Smooth muscle cell (in vitro differentiated cells): ENCODE measurements at regions not wholly inside any gene's neighbourhood (a gene's known extent, or its start where the extent isn't known, plus 50 kb on each side); places are given as distances from the start of the nearest gene placed in this dataset.

Experiments used
- DNase-seq: peaks from one replicate; lab custom pipeline; 2025; ENCODE audit not compliant: unreplicated experiment; lab: John Stamatoyannopoulos, UW
- H2AFZ ChIP-seq: fragments of 200-600 bp; sonication (generic); 2 replicates; pipeline ENCODE4 v1.6.0; 2016; ENCODE audit warnings: antibody characterized with exemption, low read depth, mild to moderate bottlenecking
- H3F3A ChIP-seq: fragments of 200-600 bp; sonication (generic); 2 replicates; pipeline ENCODE4 v1.6.0; 2017; ENCODE audit warnings: antibody characterized with exemption, low read depth
- H3K27ac ChIP-seq: fragments of 200-600 bp; sonication (generic); 2 replicates; pipeline ENCODE4 v1.5.1; 2016; ENCODE audit warnings: low read depth, mild to moderate bottlenecking
- H3K27me3 ChIP-seq: fragments of 200-600 bp; sonication (generic); 2 replicates; pipeline ENCODE4 v1.6.1; 2016; ENCODE audit warnings: low read depth, mild to moderate bottlenecking
- H3K36me3 ChIP-seq: fragments of 200-600 bp; sonication (generic); 2 replicates; pipeline ENCODE4 v1.5.1; 2016; ENCODE audit warnings: low read depth
- H3K4me1 ChIP-seq: fragments of 200-600 bp; sonication (generic); 2 replicates; pipeline ENCODE4 v1.5.1; 2016; ENCODE audit warnings: low read depth
- H3K4me2 ChIP-seq: fragments of 200-600 bp; sonication (generic); 2 replicates; pipeline ENCODE4 v1.6.0; 2016; ENCODE audit warnings: mild to moderate bottlenecking
- H3K4me3 ChIP-seq: fragments of 200-600 bp; sonication (generic); 2 replicates; pipeline ENCODE4 v1.5.1; 2016; ENCODE audit warnings: mild to moderate bottlenecking
- H3K79me2 ChIP-seq: fragments of 200-600 bp; sonication (generic); 2 replicates; pipeline ENCODE4 v1.6.0; 2016; ENCODE audit warnings: low read depth, mild to moderate bottlenecking
- H3K9ac ChIP-seq: fragments of 200-600 bp; sonication (generic); 2 replicates; pipeline ENCODE4 v1.6.0; 2016; ENCODE audit warnings: low read depth
- H3K9me3 ChIP-seq: fragments of 200-600 bp; sonication (generic); replicated peaks from 2 replicates; pipeline ENCODE4 v1.5.1; 2016; ENCODE audit warnings: low read depth
- H4K20me1 ChIP-seq: fragments of 200-600 bp; sonication (generic); 2 replicates; pipeline ENCODE4 v1.6.0; 2016; ENCODE audit warnings: low read depth
- CTCF ChIP-seq: fragments of 200-600 bp; sonication (generic); IDR thresholded peaks from 2 replicates; pipeline ENCODE4 v1.5.1; 2017; ENCODE audit warnings: borderline replicate concordance, mild to moderate bottlenecking, antibody characterized with exemption; ENCODE audit not compliant: insufficient read depth, poor library complexity, severe bottlenecking
- WGBS: methylation state at CpG from one replicate; pipeline ENCODE4 v1.1.7; 2016; ENCODE audit warnings: low lambda C conversion rate; 5-methylcytosine and 5-hydroxymethylcytosine counted together

GRCh38 chr11:130652671-130653335 is 204.4 kb downstream of the ADAMTS15 start:
- no peak for DNase-seq
- Histone ChIP-seq H3K79me2 (no peaks in the 10 kb centered on the region), H3K27me3 (no peaks in the 10 kb centered on the region), H3K4me3 (no peak overlapping the region), H3K9ac (no peak overlapping the region), H3K9me3 (no peaks in the 10 kb centered on the region), H3F3A (no peaks in the 10 kb centered on the region), H3K27ac (peak overlapping the region; percentile 23), H4K20me1 (no peaks in the 10 kb centered on the region), H2AFZ (no peak overlapping the region), H3K4me2 (no peak overlapping the region), H3K4me1 (no peaks in the 10 kb centered on the region), H3K36me3 (no peaks in the 10 kb centered on the region)
- no peak for TF ChIP-seq CTCF
- 70% methylated on average over 3 of the region's 3 CpGs for WGBS

- no peak for DNase-seq
- no peak for TF ChIP-seq CTCF
- H2AFZ ChIP-seq, result no peak overlapping the region
- H3K79me2 ChIP-seq, result no peaks in the 10 kb centered on the region
- no peaks in the 10 kb centered on the region for H3K9me3 ChIP-seq
- no peaks in the 10 kb centered on the region for H3K4me1 ChIP-seq
- 61% methylated on average over 5 of the region's 5 CpGs for WGBS
- H3K4me3 ChIP-seq, result no peak overlapping the region
- H3K27ac ChIP-seq, result no peak overlapping the region
- no peaks in the 10 kb centered on the region for H3F3A ChIP-seq
- no peak overlapping the region for H3K4me2 ChIP-seq
- no peak overlapping the region for H3K9ac ChIP-seq
- H3K27me3 ChIP-seq, result no peaks in the 10 kb centered on the region
- no peaks in the 10 kb centered on the region for H3K36me3 ChIP-seq
- no peaks in the 10 kb centered on the region for H4K20me1 ChIP-seq
Observed at GRCh38 chr11:130653838-130654636, 205.6 kb downstream of the ADAMTS15 start.

GRCh38 chr11:130655300-130655699 is 206.9 kb downstream of the ADAMTS15 start:
- Histone ChIP-seq H4K20me1 (no peaks in the 10 kb centered on the region), H3K4me2 (no peak overlapping the region), H2AFZ (no peak overlapping the region), H3K4me3 (no peak overlapping the region), H3K9me3 (no peaks in the 10 kb centered on the region), H3K27ac (no peak overlapping the region), H3K36me3 (no peaks in the 10 kb centered on the region), H3K79me2 (no peaks in the 10 kb centered on the region), H3F3A (no peaks in the 10 kb centered on the region), H3K9ac (no peak overlapping the region), H3K27me3 (no peaks in the 10 kb centered on the region), H3K4me1 (no peaks in the 10 kb centered on the region)
- no peak for TF ChIP-seq CTCF
- DNase-seq, result no peak
- 80% methylated on average over 2 of the region's 2 CpGs for WGBS
